Loucy (cell line): ENCODE measurements at regions not wholly inside any gene's neighbourhood (a gene's known extent, or its start where the extent isn't known, plus 50 kb on each side); places are given as distances from the start of the nearest gene placed in this dataset.

ENCODE experiments used
- H2AFZ ChIP-seq: fragments of 200-600 bp; sonication (generic); 2 replicates; pipeline ENCODE4 v1.6.0; 2016; ENCODE audit warnings: antibody characterized with exemption, mild to moderate bottlenecking, low read length, moderate library complexity
- H3F3A ChIP-seq: fragments of 200-600 bp; 2 replicates; pipeline ENCODE4 v1.6.0; 2016; ENCODE audit warnings: antibody characterized with exemption, low read depth, mild to moderate bottlenecking
- H3K27me3 ChIP-seq: fragments of 200-600 bp; sonication (generic); 2 replicates; pipeline ENCODE4 v1.6.1; 2014; ENCODE audit warnings: low read length, mild to moderate bottlenecking; ENCODE audit not compliant: insufficient read depth, poor library complexity, severe bottlenecking
- H3K36me3 ChIP-seq: fragments of 200-600 bp; sonication (generic); 2 replicates; pipeline ENCODE4 v1.6.1; 2016; ENCODE audit warnings: low read length; ENCODE audit not compliant: insufficient read depth
- H3K4me1 ChIP-seq: fragments of 200-600 bp; sonication (generic); 2 replicates; pipeline ENCODE4 v1.5.1; 2014; ENCODE audit warnings: low read length, mild to moderate bottlenecking; ENCODE audit not compliant: insufficient read depth, poor library complexity, severe bottlenecking
- H3K4me2 ChIP-seq: fragments of 200-600 bp; sonication (generic); 2 replicates; pipeline ENCODE4 v1.6.0; 2014; ENCODE audit warnings: antibody characterized with exemption, low read length, low read depth, mild to moderate bottlenecking; ENCODE audit not compliant: poor library complexity, severe bottlenecking
- H3K4me3 ChIP-seq: fragments of 200-600 bp; sonication (generic); 2 replicates; pipeline ENCODE4 v1.5.1; 2014; ENCODE audit warnings: low read length, mild to moderate bottlenecking, mixed read lengths; ENCODE audit not compliant: poor library complexity, severe bottlenecking
- H3K79me2 ChIP-seq: fragments of 200-600 bp; sonication (generic); 2 replicates; pipeline ENCODE4 v1.6.1; 2014; ENCODE audit warnings: low read length; ENCODE audit not compliant: insufficient read depth
- H3K9ac ChIP-seq: fragments of 200-600 bp; sonication (generic); 2 replicates; pipeline ENCODE4 v1.6.0; 2014; ENCODE audit warnings: mild to moderate bottlenecking, low read depth, low read length, moderate library complexity; ENCODE audit not compliant: poor library complexity, severe bottlenecking
- H3K9me2 ChIP-seq: fragments of 200-600 bp; sonication (generic); replicated peaks from 2 replicates; pipeline ENCODE4 v1.6.1; 2016; ENCODE audit warnings: low read depth, low read length, mixed read lengths
- H3K9me3 ChIP-seq: fragments of 200-600 bp; sonication (generic); 2 replicates; pipeline ENCODE4 v1.6.1; 2014; ENCODE audit warnings: mild to moderate bottlenecking, antibody characterized with exemption, low read length, low read depth; ENCODE audit not compliant: insufficient read depth
- H4K20me1 ChIP-seq: fragments of 200-600 bp; sonication (generic); 2 replicates; pipeline ENCODE4 v1.6.0; 2014; ENCODE audit warnings: antibody characterized with exemption, low read length, mild to moderate bottlenecking; ENCODE audit not compliant: insufficient read depth, poor library complexity, severe bottlenecking
- CTCF ChIP-seq: fragments of 200-600 bp; sonication (generic); conservative IDR thresholded peaks from 2 replicates; pipeline ENCODE4 v1.5.1; 2014; ENCODE audit warnings: mild to moderate bottlenecking, antibody characterized with exemption, low read length
- EZH2phosphoT487 ChIP-seq: fragments of 200-600 bp; IDR thresholded peaks from 2 replicates; pipeline ENCODE4 v1.6.1; 2018; ENCODE audit warnings: antibody characterized with exemption, mild to moderate bottlenecking, moderate library complexity, borderline replicate concordance

DNA sequence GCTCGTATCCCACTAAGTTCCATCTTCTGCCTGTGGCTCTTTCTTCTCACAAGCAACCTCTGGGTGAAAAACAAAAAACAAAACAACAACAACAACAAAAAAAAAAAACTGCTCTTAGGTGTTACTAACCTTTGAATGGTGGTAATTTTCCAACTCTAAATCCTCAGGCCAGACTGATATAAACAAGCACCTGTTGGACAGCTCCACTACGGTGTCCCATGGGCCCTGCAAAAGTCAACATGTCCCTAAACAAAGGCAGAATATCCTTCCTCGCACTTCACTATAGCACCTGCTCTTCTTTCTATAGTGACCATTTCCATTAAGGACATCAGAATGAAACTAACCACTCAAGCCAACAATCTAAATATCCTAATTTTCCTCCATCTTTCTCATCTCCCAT, 54.6 kb upstream of the PARM1 start:
- Histone ChIP-seq H4K20me1 (no peaks in the 10 kb centered on the region), H3K27me3 (no peaks in the 10 kb centered on the region), H3F3A (no peaks in the 10 kb centered on the region), H3K36me3 (no peaks in the 10 kb centered on the region), H3K4me1 (no peaks in the 10 kb centered on the region), H3K9me2 (no peaks in the 10 kb centered on the region), H2AFZ (no peak overlapping the region), H3K4me2 (no peak overlapping the region), H3K4me3 (no peak overlapping the region), H3K9ac (no peak overlapping the region), H3K9me3 (no peaks in the 10 kb centered on the region), H3K79me2 (no peaks in the 10 kb centered on the region)
- no peak for TF ChIP-seq CTCF
- no peak for TF ChIP-seq EZH2phosphoT487

- peak overlapping the region; percentile 59 for H2AFZ ChIP-seq
- H3K36me3 ChIP-seq = no peaks in the 10 kb centered on the region
- H3K4me2 ChIP-seq = no peak overlapping the region
- no peak overlapping the region for H3K4me3 ChIP-seq
- H3K9ac ChIP-seq = no peak overlapping the region
- TF ChIP-seq EZH2phosphoT487 (no peak), CTCF (no peak)
- H3K4me1 ChIP-seq = no peaks in the 10 kb centered on the region
- no peaks in the 10 kb centered on the region for H3K9me2 ChIP-seq
- H4K20me1 ChIP-seq = no peaks in the 10 kb centered on the region
- no peaks in the 10 kb centered on the region for H3K79me2 ChIP-seq
- no peaks in the 10 kb centered on the region for H3K9me3 ChIP-seq
- no peaks in the 10 kb centered on the region for H3K27me3 ChIP-seq
- H3F3A ChIP-seq = no peaks in the 10 kb centered on the region
Measured at GRCh38 chr4:74875451-74875850, 57.5 kb upstream of the PARM1 start.

- Histone ChIP-seq H2AFZ (peak overlapping the region; percentile 59), H3K4me2 (no peak overlapping the region), H3K9me2 (no peaks in the 10 kb centered on the region), H3K4me1 (no peaks in the 10 kb centered on the region), H4K20me1 (no peaks in the 10 kb centered on the region), H3K27me3 (no peaks in the 10 kb centered on the region), H3K79me2 (no peaks in the 10 kb centered on the region), H3K4me3 (no peak overlapping the region), H3K9me3 (no peaks in the 10 kb centered on the region), H3F3A (no peaks in the 10 kb centered on the region), H3K36me3 (no peaks in the 10 kb centered on the region), H3K9ac (no peak overlapping the region)
- TF ChIP-seq CTCF = peak; percentile 85
- no peak for TF ChIP-seq EZH2phosphoT487
Measured at GRCh38 chr4:74874753-74875367, 58.1 kb upstream of the PARM1 start.
